Sigmoid colon (tissue), 4 donors: ENCODE measurements at regions not wholly inside any gene's neighbourhood (a gene's known extent, or its start where the extent isn't known, plus 50 kb on each side); places are given as distances from the start of the nearest gene placed in this dataset.

Source experiments
- CTCF ChIP-seq, 4 experiments: fragments of 450-650 bp in 3 of 4; fragments of 200-600 bp in 1 of 4; IDR thresholded peaks; one replicate each; pipeline ENCODE4 v1.5.1; 2016 to 2019; ENCODE audit warnings: antibody characterized with exemption in 4 of 4, mild to moderate bottlenecking in 3 of 4, moderate library complexity in 2 of 4
- EP300 ChIP-seq, 4 donors: sonication (generic); formaldehyde crosslinking; IDR thresholded peaks; one replicate each; pipeline ENCODE4 v1.6.1; 2017; ENCODE audit warnings: antibody characterized with exemption in 4 of 4
- POLR2A ChIP-seq, 2 donors: fragments of 450-650 bp; IDR thresholded peaks; one replicate each; pipeline ENCODE4 v1.6.1; 2016; ENCODE audit warnings: antibody characterized with exemption in 2 of 2, mild to moderate bottlenecking in 2 of 2, moderate library complexity in 2 of 2
- POLR2AphosphoS5 ChIP-seq, 4 donors: sonication (generic); formaldehyde crosslinking; IDR thresholded peaks; one replicate each; pipeline ENCODE4 v1.6.1; 2017; ENCODE audit warnings: antibody characterized with exemption in 4 of 4

DNA sequence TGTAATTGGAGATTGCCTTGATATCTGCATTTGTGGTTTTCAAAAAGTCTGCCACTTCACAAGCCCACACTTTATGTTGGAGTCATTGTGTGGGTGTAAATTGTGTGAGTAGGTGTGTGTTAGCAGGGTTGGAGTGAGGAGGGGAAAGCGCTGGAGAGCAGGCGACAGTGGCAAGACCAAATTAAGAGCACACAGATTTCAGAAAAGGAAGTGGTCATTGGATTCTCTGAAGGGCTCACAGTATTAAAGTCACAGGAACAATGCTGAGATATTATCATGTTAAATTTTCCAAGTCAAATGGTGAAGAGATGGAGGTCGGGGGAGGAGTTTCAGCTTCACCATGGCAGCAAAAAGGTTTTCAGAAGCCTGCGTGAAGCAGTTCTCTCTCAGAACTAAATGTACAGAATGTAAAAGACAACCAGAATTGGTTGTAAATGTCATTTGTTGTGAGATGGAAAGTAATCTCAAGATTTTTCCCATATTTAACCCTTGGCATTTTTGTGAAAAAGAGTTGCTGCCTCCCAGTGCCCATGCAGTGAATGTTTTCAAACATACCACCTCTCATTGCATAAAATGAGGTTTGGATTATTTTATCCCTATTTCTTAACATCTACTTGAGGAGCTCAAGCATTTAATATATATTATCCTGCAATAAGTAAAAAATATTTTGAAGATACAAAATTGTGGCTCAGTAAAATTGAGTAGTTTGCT is 265.9 kb downstream of the ZNF674 start:
- TF ChIP-seq POLR2A (IDR thresholded peaks at IDR 0.05), result no peak
- TF ChIP-seq CTCF (IDR thresholded peaks at IDR 0.05), result no peak
- no peak for TF ChIP-seq POLR2AphosphoS5 (IDR thresholded peaks at IDR 0.05)
- no peak for TF ChIP-seq EP300 (IDR thresholded peaks at IDR 0.05)
